IMR-90 (cell line): ENCODE measurements at regions not wholly inside any gene's neighbourhood (a gene's known extent, or its start where the extent isn't known, plus 50 kb on each side); places are given as distances from the start of the nearest gene placed in this dataset.

Source experiments
- ATAC-seq: fragments of 200-7000 bp; cut with Tn5 transposase; 2 replicates; pipeline ENCODE4 v1.9.1; 2020; ENCODE audit warnings: low read depth, mild to moderate bottlenecking, moderate library complexity
- BruUV-seq: library from RNA; stranded (reverse); fragments of 400-500 nt; replicated peaks from 2 replicates; lab custom pipeline; 2021; lab: Mats Ljungman, UMichigan
- CTCF ChIA-PET: fragments of 300-600 bp; formaldehyde crosslinking; extraction: SDS; loops from one replicate; lab custom pipeline; 2021; ENCODE audit warnings: antibody characterized with exemption; lab: Yijun Ruan, JAX
- POLR2A ChIA-PET: fragments of 300-600 bp; sonication (Branson Sonifier 250); formaldehyde crosslinking; loops from one replicate; lab custom pipeline; 2022; ENCODE audit warnings: antibody characterized with exemption; ENCODE audit not compliant: unreplicated experiment; lab: Charles Lee
- DNase-seq: peaks from one replicate; pipeline ENCODE4 v3.0.0; 2013
- H2AFZ ChIP-seq: replicated peaks from 2 replicates; pipeline ENCODE3; 2013; ENCODE audit warnings: low read length, mild to moderate bottlenecking; ENCODE audit not compliant: poor library complexity
- H2AK5ac ChIP-seq: 2 replicates; pipeline ENCODE4 v1.6.1; 2013; ENCODE audit warnings: low read depth, low read length, inconsistent platforms
- H2AK9ac ChIP-seq: replicated peaks from 2 replicates; pipeline ENCODE3; 2013; ENCODE audit warnings: mild to moderate bottlenecking, low read depth, low read length, moderate library complexity; ENCODE audit not compliant: poor library complexity
- H2BK120ac ChIP-seq: 2 replicates; pipeline ENCODE4 v1.6.1; 2013; ENCODE audit warnings: low read depth, low read length, inconsistent platforms
- H2BK15ac ChIP-seq: 3 replicates; pipeline ENCODE4 v1.6.1; 2013; ENCODE audit warnings: low read depth, low read length, inconsistent platforms
- H2BK20ac ChIP-seq: 2 replicates; pipeline ENCODE4 v1.6.1; 2013; ENCODE audit warnings: low read depth, mild to moderate bottlenecking, inconsistent platforms, low read length, moderate library complexity
- H2BK5ac ChIP-seq: 2 replicates; pipeline ENCODE4 v1.6.1; 2013; ENCODE audit warnings: mild to moderate bottlenecking, low read depth, low read length, inconsistent platforms; ENCODE audit not compliant: poor library complexity, severe bottlenecking
- H3K14ac ChIP-seq: replicated peaks from 2 replicates; pipeline ENCODE4 v1.6.1; 2013; ENCODE audit warnings: low read depth, low read length, inconsistent platforms
- H3K18ac ChIP-seq: 2 replicates; pipeline ENCODE4 v1.6.1; 2013; ENCODE audit warnings: low read depth, low read length, control low read depth
- H3K23ac ChIP-seq: 2 replicates; pipeline ENCODE4 v1.6.1; 2013; ENCODE audit warnings: low read depth, low read length, inconsistent platforms
- H3K27ac ChIP-seq: 2 replicates; pipeline ENCODE4 v1.5.1; 2013; ENCODE audit warnings: mild to moderate bottlenecking, control low read depth, low read length; ENCODE audit not compliant: insufficient read depth
- H3K27me3 ChIP-seq: 2 replicates; pipeline ENCODE4 v1.6.1; 2013; ENCODE audit warnings: low read length; ENCODE audit not compliant: control insufficient read depth, insufficient read depth
- H3K36me3 ChIP-seq: 2 replicates; pipeline ENCODE4 v1.6.1; 2013; ENCODE audit warnings: low read length, mixed read lengths; ENCODE audit not compliant: control insufficient read depth, insufficient read depth
- H3K4ac ChIP-seq: 2 replicates; pipeline ENCODE4 v1.6.1; 2013; ENCODE audit warnings: low read depth, low read length, inconsistent platforms
- H3K4me1 ChIP-seq: 2 replicates; pipeline ENCODE4 v1.6.1; 2013; ENCODE audit warnings: low read length, mixed read lengths; ENCODE audit not compliant: control insufficient read depth, insufficient read depth
- H3K4me2 ChIP-seq: 2 replicates; pipeline ENCODE4 v1.6.1; 2013; ENCODE audit warnings: low read depth, mild to moderate bottlenecking, control low read depth, low read length, moderate library complexity
- H3K4me3 ChIP-seq: 2 replicates; pipeline ENCODE4 v1.5.1; 2013; ENCODE audit warnings: low read depth, mild to moderate bottlenecking, control low read depth, low read length, moderate library complexity; ENCODE audit not compliant: insufficient read depth
- H3K56ac ChIP-seq: 2 replicates; pipeline ENCODE4 v1.6.1; 2013; ENCODE audit warnings: low read length, inconsistent platforms; ENCODE audit not compliant: insufficient read depth; ENCODE audit errors: extremely low read depth
- H3K79me1 ChIP-seq, 2 experiments: 2 replicates each; pipeline ENCODE4 v1.6.1; 2013; ENCODE audit warnings: low read length in 2 of 2, inconsistent platforms in 1 of 2, low read depth in 1 of 2
- H3K9ac ChIP-seq: 2 replicates; pipeline ENCODE4 v1.6.1; 2013; ENCODE audit warnings: low read depth, low read length, control low read depth
- H3K9me1 ChIP-seq: 2 replicates; pipeline ENCODE4 v1.6.1; 2013; ENCODE audit warnings: low read length, inconsistent platforms; ENCODE audit not compliant: insufficient read depth
- H3K9me3 ChIP-seq: 2 replicates; pipeline ENCODE4 v1.6.1; 2013; ENCODE audit warnings: low read length; ENCODE audit not compliant: control insufficient read depth, insufficient read depth
- H4K20me1 ChIP-seq: 2 replicates; pipeline ENCODE4 v1.6.1; 2013; ENCODE audit warnings: low read length, inconsistent platforms; ENCODE audit not compliant: insufficient read depth
- H4K5ac ChIP-seq: 2 replicates; pipeline ENCODE4 v1.6.1; 2013; ENCODE audit warnings: mild to moderate bottlenecking, low read depth, low read length, control low read depth
- H4K8ac ChIP-seq, 2 experiments: 2 replicates each; pipeline ENCODE4 v1.6.1; 2013; ENCODE audit warnings: low read depth in 2 of 2, low read length in 2 of 2, control low read depth in 1 of 2, inconsistent platforms in 1 of 2
- H4K91ac ChIP-seq: 2 replicates; pipeline ENCODE4 v1.6.1; 2013; ENCODE audit warnings: low read depth, low read length, inconsistent platforms; ENCODE audit not compliant: insufficient read depth
- BHLHE40 ChIP-seq: fragments of 150-350 bp; IDR thresholded peaks from 2 replicates; pipeline ENCODE4 v1.6.1; 2016; ENCODE audit warnings: mild to moderate bottlenecking, low read depth, low read length
- CEBPB ChIP-seq: IDR thresholded peaks from 2 replicates; pipeline ENCODE4 v1.6.1; 2012; ENCODE audit warnings: low read depth, low read length, improper control_type of control experiment
- CHD1 ChIP-seq: IDR thresholded peaks from 2 replicates; pipeline ENCODE4 v1.6.1; 2012; ENCODE audit warnings: low read depth, low read length, improper control_type of control experiment
- CTCF ChIP-seq: conservative IDR thresholded peaks from 2 replicates; pipeline ENCODE4 v1.5.1; 2012; ENCODE audit warnings: mild to moderate bottlenecking, low read depth, low read length, improper control_type of control experiment
- ELK1 ChIP-seq: fragments of 150-350 bp; IDR thresholded peaks from 2 replicates; pipeline ENCODE4 v1.6.1; 2016; ENCODE audit warnings: low read depth, mild to moderate bottlenecking, low read length, moderate library complexity, borderline replicate concordance
- FOS ChIP-seq: fragments of 150-350 bp; IDR thresholded peaks from 2 replicates; pipeline ENCODE4 v1.6.1; 2016; ENCODE audit warnings: low read depth, low read length
- MAFK ChIP-seq: IDR thresholded peaks from 2 replicates; pipeline ENCODE4 v1.6.1; 2012; ENCODE audit warnings: low read depth, low read length, improper control_type of control experiment
- MAZ ChIP-seq: IDR thresholded peaks from 2 replicates; pipeline ENCODE4 v1.6.1; 2012; ENCODE audit warnings: low read depth, mild to moderate bottlenecking, low read length, improper control_type of control experiment, moderate library complexity, borderline replicate concordance
- MXI1 ChIP-seq: IDR thresholded peaks from 2 replicates; pipeline ENCODE4 v1.6.1; 2012; ENCODE audit warnings: low read depth, mild to moderate bottlenecking, low read length, moderate library complexity, borderline replicate concordance
- NFE2L2 ChIP-seq: fragments of 150-350 bp; IDR thresholded peaks from 2 replicates; pipeline ENCODE4 v1.6.1; 2016; ENCODE audit warnings: low read depth, mild to moderate bottlenecking, low read length
- POLR2A ChIP-seq: IDR thresholded peaks from 2 replicates; pipeline ENCODE4 v1.6.1; 2012; ENCODE audit warnings: mild to moderate bottlenecking, low read depth, low read length
- RAD21 ChIP-seq: IDR thresholded peaks from 2 replicates; pipeline ENCODE4 v1.6.1; 2012; ENCODE audit warnings: low read length, improper control_type of control experiment
- RCOR1 ChIP-seq: IDR thresholded peaks from 2 replicates; pipeline ENCODE4 v1.6.1; 2012; ENCODE audit warnings: mild to moderate bottlenecking, low read length, improper control_type of control experiment; ENCODE audit not compliant: insufficient replicate concordance
- RFX5 ChIP-seq: IDR thresholded peaks from 2 replicates; pipeline ENCODE4 v1.8.0; 2012; ENCODE audit warnings: low read depth, mild to moderate bottlenecking, low read length, moderate library complexity
- SMC3 ChIP-seq: fragments of 150-350 bp; IDR thresholded peaks from 2 replicates; pipeline ENCODE4 v1.6.1; 2016; ENCODE audit warnings: low read depth, mild to moderate bottlenecking, antibody characterized with exemption, low read length, moderate library complexity
- WGBS, 2 experiments: methylation state at CpG; one replicate each; pipeline versions ENCODE4 v1.1.5 to v1.1.7; 2013; ENCODE audit warnings: missing lambda C conversion rate in 2 of 2; ENCODE audit not compliant: insufficient read length in 1 of 2; ENCODE audit errors: extremely low coverage in 2 of 2; 5-methylcytosine and 5-hydroxymethylcytosine counted together
- dilution Hi-C: fragments of 300-500 bp; cut with HindIII; formaldehyde crosslinking; loops from one replicate; pipeline ENCODE4 v1.14.3; 2018; ENCODE audit warnings: low sequenced_read_pairs; ENCODE audit not compliant: unreplicated experiment
- in situ Hi-C: fragments of 300-500 bp; cut with MboI; formaldehyde crosslinking; loops from 3 replicates; pipeline ENCODE4 v1.14.3; 2019; ENCODE audit warnings: low sequenced_read_pairs, inconsistent platforms, mixed read lengths
- intact Hi-C: fragments of 100-400 bp; cut with micrococcal nuclease; formaldehyde crosslinking; loops from 2 replicates; pipeline ENCODE4 v1.10.0; 2022
- TF ChIP-seq, protein P1 (sequence below): fragments of 150-350 bp; IDR thresholded peaks from 2 replicates; pipeline ENCODE4 v1.6.1; 2017; ENCODE audit warnings: mild to moderate bottlenecking, antibody characterized with exemption, low read length, low read depth

DNA sequence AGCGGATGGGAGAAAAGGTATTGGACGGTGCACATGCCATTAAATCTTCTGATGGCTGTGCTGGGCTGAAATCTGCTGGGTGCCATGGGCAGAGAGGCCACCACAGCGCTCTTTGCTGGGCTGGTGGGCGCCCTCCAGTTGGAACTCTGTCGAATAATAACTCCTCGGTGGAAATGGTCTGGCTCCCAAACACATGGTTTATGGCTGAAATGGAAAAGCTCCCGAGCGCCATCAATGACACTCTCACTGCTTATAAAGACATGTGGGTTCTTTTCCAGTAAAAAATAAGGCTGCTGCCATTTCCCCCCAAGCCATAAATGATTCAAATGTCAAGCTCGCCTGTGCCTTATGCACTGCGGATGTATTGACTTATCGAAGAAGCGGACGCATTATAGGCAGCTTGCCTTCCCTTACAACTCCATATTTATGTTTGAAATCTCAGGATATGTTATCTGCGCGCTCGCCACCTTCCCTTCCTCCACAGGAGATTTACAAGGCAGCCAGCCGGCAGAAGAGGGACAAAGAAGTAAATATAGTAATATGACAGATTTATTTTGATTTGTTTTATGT lies 239.0 kb upstream of the MKI67 start:
- no peaks in the 10 kb centered on the region for H3K9me1 ChIP-seq
- ChIA-PET CTCF (no interaction called here), POLR2A (no interaction called here)
- no peak overlapping the region for H2BK5ac ChIP-seq
- DNase-seq (no peak), ATAC-seq (no peak)
- no peak overlapping the region for H3K56ac ChIP-seq
- H3K23ac ChIP-seq, result no peak overlapping the region
- no peak overlapping the region for H3K4ac ChIP-seq
- H2AK9ac ChIP-seq, result no peak overlapping the region
- no peak overlapping the region for H2BK120ac ChIP-seq
- 48% methylated on average over 4 of the region's 17 CpGs; no CpG with 5 or more reads in 1 of the 2 experiments for WGBS, 2 experiments
- no peak overlapping the region for H2AK5ac ChIP-seq
- H3K9ac ChIP-seq, result no peak overlapping the region
- BruUV-seq, result no TSS peak
- H3K4me3 ChIP-seq, result no peak overlapping the region
- H4K8ac ChIP-seq, result no peak overlapping the region
- dilution Hi-C loops, result no loop called here
- H3K4me2 ChIP-seq, result no peak overlapping the region
- H2BK20ac ChIP-seq, result no peak overlapping the region
- H2AFZ ChIP-seq, result no peak overlapping the region
- H3K4me1 ChIP-seq, result no peaks in the 10 kb centered on the region
- peaks cover 49% of the 10 kb centered on the region for H3K9me3 ChIP-seq
- no peak overlapping the region for H3K14ac ChIP-seq
- intact Hi-C loops, result no loop called here
- H4K5ac ChIP-seq, result no peak overlapping the region
- H2BK15ac ChIP-seq, result no peak overlapping the region
- H3K79me1 ChIP-seq, result no peaks in the 10 kb centered on the region
- no peak overlapping the region for H4K91ac ChIP-seq
- H3K36me3 ChIP-seq, result no peaks in the 10 kb centered on the region
- in situ Hi-C loops, result no loop called here
- no peaks in the 10 kb centered on the region for H3K27me3 ChIP-seq
- no peak overlapping the region for H3K27ac ChIP-seq
- no peaks in the 10 kb centered on the region for H4K20me1 ChIP-seq
- H3K18ac ChIP-seq, result no peak overlapping the region
- no peak for TF ChIP-seq FOS
- TF ChIP-seq MXI1, result no peak
- no peak for TF ChIP-seq BHLHE40
- no peak for TF ChIP-seq POLR2A
- TF ChIP-seq, protein P1, sequence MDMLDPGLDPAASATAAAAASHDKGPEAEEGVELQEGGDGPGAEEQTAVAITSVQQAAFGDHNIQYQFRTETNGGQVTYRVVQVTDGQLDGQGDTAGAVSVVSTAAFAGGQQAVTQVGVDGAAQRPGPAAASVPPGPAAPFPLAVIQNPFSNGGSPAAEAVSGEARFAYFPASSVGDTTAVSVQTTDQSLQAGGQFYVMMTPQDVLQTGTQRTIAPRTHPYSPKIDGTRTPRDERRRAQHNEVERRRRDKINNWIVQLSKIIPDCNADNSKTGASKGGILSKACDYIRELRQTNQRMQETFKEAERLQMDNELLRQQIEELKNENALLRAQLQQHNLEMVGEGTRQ, result no peak
- TF ChIP-seq CEBPB, result no peak
- TF ChIP-seq CTCF, result no peak
- no peak for TF ChIP-seq RCOR1
- TF ChIP-seq ELK1, result no peak
- TF ChIP-seq RAD21, result no peak
- TF ChIP-seq SMC3, result no peak
- TF ChIP-seq RFX5, result no peak
- no peak for TF ChIP-seq MAZ
- no peak for TF ChIP-seq CHD1
- no peak for TF ChIP-seq MAFK
- no peak for TF ChIP-seq NFE2L2
